Activated CD8-positive, alpha-beta memory T cell treated with anti-CD3 and anti-CD28 coated beads, Interleukin-2, amount 50 U/mL, for 4 hours (primary cell): ENCODE measurements at regions not wholly inside any gene's neighbourhood (a gene's known extent, or its start where the extent isn't known, plus 50 kb on each side); places are given as distances from the start of the nearest gene placed in this dataset.
"Not testable (repeated sequence)": the region's sequence is repeated elsewhere in the genome, so short reads cannot be mapped to it uniquely, and the experiment has no call there.

Experiments used
- DNase-seq: peaks from one replicate; pipeline ENCODE4 v3.0.0-alpha.2; 2020

- DNase-seq, result no peak
These were observed 77.6 kb upstream of the ANKRD55 start for GRCh38 chr5:56310711-56311204.

- DNase-seq, result no peak
These were observed 76.2 kb upstream of the ANKRD55 start for GRCh38 chr5:56309262-56309826.

GRCh38 chr5:56307714-56308333, 74.7 kb upstream of the ANKRD55 start:
- no peak for DNase-seq

- DNase-seq, result no peak
These were observed 73.5 kb upstream of the ANKRD55 start for GRCh38 chr5:56306433-56307150.

- no peak for DNase-seq
These were observed 72.1 kb upstream of the ANKRD55 start for GRCh38 chr5:56305001-56305950.

- no peak for DNase-seq
These were observed 70.4 kb upstream of the ANKRD55 start for GRCh38 chr5:56303511-56303910.

- no peak for DNase-seq
These were observed 68.9 kb upstream of the ANKRD55 start for GRCh38 chr5:56302027-56302426.

- no peak for DNase-seq
These were observed 67.9 kb upstream of the ANKRD55 start for GRCh38 chr5:56301069-56301468.

GRCh38 chr5:56299212-56299611, 66.1 kb upstream of the ANKRD55 start:
- no peak for DNase-seq

GRCh38 chr5:56298336-56299090, 65.4 kb upstream of the ANKRD55 start:
- DNase-seq, result no peak

- DNase-seq, result no peak
These were observed 64.7 kb upstream of the ANKRD55 start for GRCh38 chr5:56297851-56298250.

GRCh38 chr5:56295311-56295710, 62.2 kb upstream of the ANKRD55 start:
- not testable (repeated sequence) for DNase-seq

- DNase-seq, result no peak
These were observed 61.2 kb upstream of the ANKRD55 start for GRCh38 chr5:56294354-56294753.

GRCh38 chr5:56292874-56293273, 59.7 kb upstream of the ANKRD55 start:
- not testable (repeated sequence) for DNase-seq

GRCh38 chr5:56291661-56292374, 58.7 kb upstream of the ANKRD55 start:
- no peak for DNase-seq

- no peak for DNase-seq
These were observed 58.0 kb upstream of the ANKRD55 start for GRCh38 chr5:56291079-56291643.

- no peak for DNase-seq
These were observed 57.4 kb upstream of the ANKRD55 start for GRCh38 chr5:56290378-56291078.

GRCh38 chr5:56289602-56289987, 56.5 kb upstream of the ANKRD55 start:
- DNase-seq, result no peak

- no peak for DNase-seq
These were observed 55.9 kb upstream of the ANKRD55 start for GRCh38 chr5:56288873-56289601.
